ENCODE measurements at regions not wholly inside any gene's neighbourhood (a gene's known extent, or its start where the extent isn't known, plus 50 kb on each side); places are given as distances from the start of the nearest gene placed in this dataset.
A peak's percentile ranks its signal among the peaks of the same experiment; 100 is the strongest.

DNA sequence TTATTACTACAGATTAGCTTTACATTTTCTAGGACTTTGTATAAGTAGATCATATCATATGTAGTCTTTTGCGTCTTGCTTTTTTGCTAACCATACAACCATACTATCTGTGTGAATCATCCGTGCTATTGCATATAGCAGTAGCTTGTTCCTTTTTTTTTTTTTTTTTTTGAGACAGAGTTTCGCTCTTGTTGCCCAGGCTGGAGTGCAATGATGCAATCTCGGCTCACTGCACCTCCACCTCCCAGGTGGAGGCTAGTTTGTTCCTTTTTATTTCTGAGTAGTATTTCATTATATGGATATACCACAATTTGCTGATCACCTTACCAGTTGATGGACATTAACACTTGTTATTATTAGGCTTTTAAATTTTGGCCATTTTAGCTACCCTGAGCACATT lies 54.5 kb upstream of the TBL1XR1 start:
- H3K9ac ChIP-seq (replicated peaks in 1 of 4; ENCODE audit: extremely low read depth in 1 of 4, low read depth in 3 of 4, low read length in 3 of 4), result no peak overlapping the region
- no peak overlapping the region for H2BK5ac ChIP-seq (ENCODE audit: low read depth, low read length)
- H3K18ac ChIP-seq (ENCODE audit: extremely low read depth, low read length), result no peak overlapping the region
- H3K4me1 ChIP-seq (replicated peaks in 1 of 4; ENCODE audit: control insufficient read depth in 3 of 4, insufficient read depth in 4 of 4, low read length in 3 of 4), result no peaks in the 10 kb centered on the region
- H2BK15ac ChIP-seq (ENCODE audit: low read length), result no peak overlapping the region
- H3K4me2 ChIP-seq (ENCODE audit: insufficient read depth in 1 of 2, low read depth in 2 of 2, low read length in 2 of 2), result no peak overlapping the region
- H4K8ac ChIP-seq (ENCODE audit: extremely low read depth, insufficient read depth, low read length), result no peak overlapping the region
- H3K27me3 ChIP-seq (replicated peaks in 1 of 4; ENCODE audit: control insufficient read depth in 3 of 4, extremely low read depth in 1 of 4, insufficient read depth in 3 of 4, low read length in 3 of 4), result no peaks in the 10 kb centered on the region
- no peak overlapping the region for H3K23ac ChIP-seq (ENCODE audit: insufficient read length)
- no peak overlapping the region for H4K5ac ChIP-seq (ENCODE audit: insufficient read length, low read depth, low read length)
- no peak overlapping the region for H3K4ac ChIP-seq (replicated peaks; ENCODE audit: insufficient read length, low read depth, low read length)
- ChIA-PET CTCF (ENCODE audit: partially characterized antibody) (interaction anchor here (1.0 kb wide), 1 partner anchor 23 kb away, joined by 4 read pairs; no protein-coding TSS in a partner anchor), POLR2A (ENCODE audit: partially characterized antibody) (interaction anchor here (0.7 to 1.8 kb wide), 2 partner anchors 9 to 680 kb away, joined by 3 to 6 read pairs; no protein-coding TSS in a partner anchor)
- H2AK5ac ChIP-seq (ENCODE audit: low read depth, low read length), result no peak overlapping the region
- H2AFZ ChIP-seq (ENCODE audit: low read length), result no peak overlapping the region
- H3K14ac ChIP-seq (ENCODE audit: insufficient read length), result no peak overlapping the region
- no peak for TF ChIP-seq BACH1 (IDR thresholded peaks at IDR 0.05; ENCODE audit: low read length)
- TF ChIP-seq, protein P1, sequence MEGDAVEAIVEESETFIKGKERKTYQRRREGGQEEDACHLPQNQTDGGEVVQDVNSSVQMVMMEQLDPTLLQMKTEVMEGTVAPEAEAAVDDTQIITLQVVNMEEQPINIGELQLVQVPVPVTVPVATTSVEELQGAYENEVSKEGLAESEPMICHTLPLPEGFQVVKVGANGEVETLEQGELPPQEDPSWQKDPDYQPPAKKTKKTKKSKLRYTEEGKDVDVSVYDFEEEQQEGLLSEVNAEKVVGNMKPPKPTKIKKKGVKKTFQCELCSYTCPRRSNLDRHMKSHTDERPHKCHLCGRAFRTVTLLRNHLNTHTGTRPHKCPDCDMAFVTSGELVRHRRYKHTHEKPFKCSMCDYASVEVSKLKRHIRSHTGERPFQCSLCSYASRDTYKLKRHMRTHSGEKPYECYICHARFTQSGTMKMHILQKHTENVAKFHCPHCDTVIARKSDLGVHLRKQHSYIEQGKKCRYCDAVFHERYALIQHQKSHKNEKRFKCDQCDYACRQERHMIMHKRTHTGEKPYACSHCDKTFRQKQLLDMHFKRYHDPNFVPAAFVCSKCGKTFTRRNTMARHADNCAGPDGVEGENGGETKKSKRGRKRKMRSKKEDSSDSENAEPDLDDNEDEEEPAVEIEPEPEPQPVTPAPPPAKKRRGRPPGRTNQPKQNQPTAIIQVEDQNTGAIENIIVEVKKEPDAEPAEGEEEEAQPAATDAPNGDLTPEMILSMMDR (IDR thresholded peaks at IDR 0.05; ENCODE audit: control extremely low read depth in 1 of 3, insufficient read depth in 1 of 3, low read depth in 1 of 3, low read length in 3 of 3), result no peak
- no peak for TF ChIP-seq RBBP5 (IDR thresholded peaks at IDR 0.05; ENCODE audit: borderline replicate concordance, low read depth, low read length)
- no peak for TF ChIP-seq EZH2 (IDR thresholded peaks at IDR 0.05; ENCODE audit: low read depth, low read length, severe bottlenecking)
- TF ChIP-seq CBX5 (IDR thresholded peaks at IDR 0.05; ENCODE audit: low read depth, low read length), result no peak
- no peak for TF ChIP-seq MAFK (IDR thresholded peaks at IDR 0.05; ENCODE audit: low read depth, low read length)
- no peak for TF ChIP-seq POU5F1 (IDR thresholded peaks at IDR 0.05; ENCODE audit: low read depth, low read length)
- no peak for TF ChIP-seq ASH2L (IDR thresholded peaks at IDR 0.05; ENCODE audit: low read length)
- TF ChIP-seq SP2 (IDR thresholded peaks at IDR 0.05; ENCODE audit: low read length), result no peak
- TF ChIP-seq EGR1 (IDR thresholded peaks at IDR 0.05; ENCODE audit: borderline replicate concordance, low read depth, low read length), result no peak
- TF ChIP-seq TEAD4 (IDR thresholded peaks at IDR 0.05; ENCODE audit: low read depth, low read length), result no peak
- no peak for TF ChIP-seq CHD2 (IDR thresholded peaks at IDR 0.05; ENCODE audit: low read length)
- TF ChIP-seq SIRT6 (IDR thresholded peaks at IDR 0.05; ENCODE audit: low read length), result no peak
- peak in 1 of 2 experiments; percentile 2 for DNase-seq (ENCODE audit: low read depth in 1 of 2, low spot score in 2 of 2)
- no peak overlapping the region for H3K56ac ChIP-seq (replicated peaks; ENCODE audit: insufficient read length, low read depth, low read length)
- no peaks in the 10 kb centered on the region for H4K20me1 ChIP-seq (replicated peaks in 1 of 2; ENCODE audit: control insufficient read depth in 1 of 2, insufficient read depth in 2 of 2, low read length in 2 of 2)
- H4K91ac ChIP-seq (replicated peaks; ENCODE audit: insufficient read length, low read length), result no peak overlapping the region
- H3K9me3 ChIP-seq (ENCODE audit: insufficient read depth in 2 of 2, low read depth in 1 of 2, low read length in 1 of 2), result no peaks in the 10 kb centered on the region
- no peak overlapping the region for H3K4me3 ChIP-seq (ENCODE audit: extremely low read depth in 1 of 4, insufficient read depth in 2 of 4, low read depth in 3 of 4, low read length in 4 of 4)
- H3K23me2 ChIP-seq (ENCODE audit: low read depth, low read length), result 0 out of 2 replicates have a peak, but pooled peaks cover 2% of the 10 kb centered on the region
- no peak overlapping the region for H2BK120ac ChIP-seq (replicated peaks; ENCODE audit: low read depth, low read length)
- no peaks in the 10 kb centered on the region for H3K36me3 ChIP-seq (ENCODE audit: control insufficient read depth in 2 of 4, insufficient read depth in 4 of 4, low read length in 3 of 4)
- H3K79me2 ChIP-seq (ENCODE audit: control insufficient read depth in 1 of 2, insufficient read depth in 2 of 2, low read length in 2 of 2), result no peaks in the 10 kb centered on the region
- 89% methylated on average over 3 of the region's 4 CpGs; no CpG with 5 or more reads in 1 of the 2 experiments for WGBS, 2 experiments (ENCODE audit: extremely low coverage in 1 of 2, insufficient coverage in 1 of 2, insufficient read length in 1 of 2, insufficient replicate concordance in 2 of 2, low coverage in 1 of 2, low lambda C conversion rate in 2 of 2, missing lambda C conversion rate in 1 of 2)
- H2BK20ac ChIP-seq (ENCODE audit: low read length), result no peak overlapping the region
- no peak overlapping the region for H3K27ac ChIP-seq (ENCODE audit: low read depth, low read length)
- no peak overlapping the region for H2BK12ac ChIP-seq (ENCODE audit: low read depth, low read length)
- FAIRE-seq, result no peak
- H3K79me1 ChIP-seq (ENCODE audit: low read depth, low read length), result no peaks in the 10 kb centered on the region
